HEK293 (cell line): ENCODE measurements at regions not wholly inside any gene's neighbourhood (a gene's known extent, or its start where the extent isn't known, plus 50 kb on each side); places are given as distances from the start of the nearest gene placed in this dataset.

Experiments used
- CTCF ChIA-PET: fragments of 350-600 bp; formaldehyde crosslinking; extraction: SDS; loops from one replicate; lab custom pipeline; 2021; ENCODE audit warnings: antibody characterized with exemption; lab: Yijun Ruan, JAX
- POLR2A ChIA-PET: fragments of 300-600 bp; formaldehyde crosslinking; extraction: SDS; loops from one replicate; lab custom pipeline; 2020; ENCODE audit warnings: antibody characterized with exemption, inconsistent platforms; lab: Yijun Ruan, JAX
- H3K27ac ChIP-seq: fragments of 200-500 bp; sonication (Bioruptor generic); 2 replicates; pipeline ENCODE4 v1.5.1; 2014; ENCODE audit warnings: low read depth, low read length, control low read depth, inconsistent platforms; ENCODE audit errors: extremely low read depth
- H3K36me3 ChIP-seq, 2 experiments: fragments of 200-500 bp in 1 of 2; sonication (Bioruptor generic) in 1 of 2; 1 replicate in 1 of 2; 2 replicates in 1 of 2; pipeline ENCODE4 v1.5.1; 2014 to 2017; ENCODE audit warnings: inconsistent platforms in 2 of 2, low read length in 2 of 2; ENCODE audit not compliant: control insufficient read depth in 2 of 2, insufficient read depth in 1 of 2
- H3K4me1 ChIP-seq: fragments of 200-500 bp; sonication (Bioruptor generic); 2 replicates; pipeline ENCODE4 v1.5.1; 2014; ENCODE audit warnings: mild to moderate bottlenecking, low read length, inconsistent platforms; ENCODE audit not compliant: control insufficient read depth, insufficient read depth
- H3K4me3 ChIP-seq: 2 replicates; pipeline ENCODE4 v1.5.1; 2011; ENCODE audit warnings: low read depth, mild to moderate bottlenecking, control low read depth, low read length, moderate library complexity
- H3K9me3 ChIP-seq: fragments of 200-500 bp; sonication (Bioruptor generic); 2 replicates; pipeline ENCODE4 v1.5.1; 2014; ENCODE audit warnings: low read depth, low read length, inconsistent platforms; ENCODE audit not compliant: control insufficient read depth, insufficient read depth
- HOXA7 ChIP-seq: sonication (generic); formaldehyde crosslinking; IDR thresholded peaks from 2 replicates; pipeline ENCODE4 v1.8.1; 2022; ENCODE audit warnings: missing genetic modification reagents, borderline replicate concordance
- KLF7 ChIP-seq: fragments of 450-650 bp; formaldehyde crosslinking; IDR thresholded peaks from 2 replicates; pipeline ENCODE4 v1.5.1; 2016; ENCODE audit warnings: missing biosample characterization, missing genetic modification characterization, borderline replicate concordance
- PRDM6 ChIP-seq: fragments of 450-650 bp; formaldehyde crosslinking; IDR thresholded peaks from 2 replicates; pipeline ENCODE4 v1.5.1; 2017; ENCODE audit warnings: missing biosample characterization, missing genetic modification characterization
- REPIN1 ChIP-seq: fragments of 450-650 bp; formaldehyde crosslinking; IDR thresholded peaks from 2 replicates; pipeline ENCODE4 v1.5.1; 2017; ENCODE audit warnings: missing biosample characterization, missing genetic modification characterization, low read depth
- SP7 ChIP-seq: fragments of 450-650 bp; formaldehyde crosslinking; IDR thresholded peaks from 2 replicates; pipeline ENCODE4 v1.5.1; 2016; ENCODE audit warnings: missing biosample characterization, missing genetic modification characterization
- TCF7L2 ChIP-seq: IDR thresholded peaks from 2 replicates; pipeline ENCODE4 v1.6.1; 2011; ENCODE audit warnings: low read depth, mild to moderate bottlenecking, inconsistent platforms, low read length, moderate library complexity, borderline replicate concordance
- TRIM28 ChIP-seq: IDR thresholded peaks from 2 replicates; pipeline ENCODE4 v1.6.1; 2011; ENCODE audit warnings: low read length, control low read depth, borderline replicate concordance
- ZNF114 ChIP-seq: fragments of 450-650 bp; formaldehyde crosslinking; IDR thresholded peaks from 2 replicates; pipeline ENCODE4 v1.5.0; 2017; ENCODE audit warnings: missing biosample characterization, missing genetic modification characterization
- ZNF146 ChIP-seq: fragments of 450-650 bp; formaldehyde crosslinking; IDR thresholded peaks from 2 replicates; pipeline ENCODE4 v1.5.1; 2016; ENCODE audit warnings: missing biosample characterization, missing genetic modification characterization
- ZNF184 ChIP-seq: fragments of 450-650 bp; IDR thresholded peaks from 2 replicates; pipeline ENCODE4 v1.5.1; 2018; ENCODE audit warnings: missing biosample characterization, mild to moderate bottlenecking, missing genetic modification characterization
- ZNF24 ChIP-seq: fragments of 450-650 bp; formaldehyde crosslinking; IDR thresholded peaks from 2 replicates; pipeline ENCODE4 v1.5.1; 2016; ENCODE audit warnings: missing biosample characterization, missing genetic modification characterization
- ZNF26 ChIP-seq: fragments of 450-650 bp; formaldehyde crosslinking; IDR thresholded peaks from 2 replicates; pipeline ENCODE4 v1.5.1; 2016; ENCODE audit warnings: missing biosample characterization, missing genetic modification characterization
- ZNF274 ChIP-seq, 2 experiments: fragments of 200-500 bp in 1 of 2; fragments of 450-650 bp in 1 of 2; sonication (Bioruptor generic) in 1 of 2; formaldehyde crosslinking in 1 of 2; IDR thresholded peaks; 2 replicates each; pipeline versions ENCODE4 v1.5.1 to v1.6.1; 2014 to 2016; ENCODE audit warnings: borderline replicate concordance in 1 of 2, inconsistent platforms in 1 of 2, low read length in 1 of 2, missing biosample characterization in 1 of 2, missing genetic modification characterization in 1 of 2
- ZNF302 ChIP-seq: fragments of 450-650 bp; formaldehyde crosslinking; IDR thresholded peaks from 2 replicates; pipeline ENCODE4 v1.5.1; 2016; ENCODE audit warnings: missing biosample characterization, missing genetic modification characterization, low read depth
- ZNF404 ChIP-seq: fragments of 450-650 bp; formaldehyde crosslinking; IDR thresholded peaks from 2 replicates; pipeline ENCODE4 v1.5.1; 2017; ENCODE audit warnings: missing biosample characterization, missing genetic modification characterization
- ZNF549 ChIP-seq: fragments of 450-650 bp; IDR thresholded peaks from 2 replicates; pipeline ENCODE4 v1.5.1; 2018; ENCODE audit warnings: missing biosample characterization, missing genetic modification characterization, mild to moderate bottlenecking, inconsistent platforms, moderate library complexity
- ZNF768 ChIP-seq: fragments of 450-650 bp; formaldehyde crosslinking; IDR thresholded peaks from 2 replicates; pipeline ENCODE4 v1.5.1; 2018; ENCODE audit warnings: missing biosample characterization, mild to moderate bottlenecking, missing genetic modification characterization
- ZXDB ChIP-seq: fragments of 450-650 bp; formaldehyde crosslinking; IDR thresholded peaks from 2 replicates; pipeline ENCODE4 v1.5.1; 2016; ENCODE audit warnings: missing biosample characterization, missing genetic modification characterization
- TF ChIP-seq, protein P1 (sequence below): fragments of 450-650 bp; formaldehyde crosslinking; IDR thresholded peaks from 2 replicates; pipeline ENCODE4 v1.5.1; 2016; ENCODE audit warnings: missing biosample characterization, missing genetic modification characterization
- TF ChIP-seq, protein P2 (sequence below): fragments of 450-650 bp; formaldehyde crosslinking; IDR thresholded peaks from 2 replicates; pipeline ENCODE4 v1.5.1; 2016; ENCODE audit warnings: missing biosample characterization, missing genetic modification characterization
- TF ChIP-seq, protein P3 (sequence below): fragments of 450-650 bp; formaldehyde crosslinking; IDR thresholded peaks from 2 replicates; pipeline ENCODE4 v1.5.1; 2017; ENCODE audit warnings: missing biosample characterization, mild to moderate bottlenecking, missing genetic modification characterization, moderate library complexity
- TF ChIP-seq, protein P4 (sequence below): fragments of 450-650 bp; formaldehyde crosslinking; IDR thresholded peaks from 2 replicates; pipeline ENCODE4 v1.5.1; 2016; ENCODE audit warnings: missing biosample characterization, missing genetic modification characterization

DNA sequence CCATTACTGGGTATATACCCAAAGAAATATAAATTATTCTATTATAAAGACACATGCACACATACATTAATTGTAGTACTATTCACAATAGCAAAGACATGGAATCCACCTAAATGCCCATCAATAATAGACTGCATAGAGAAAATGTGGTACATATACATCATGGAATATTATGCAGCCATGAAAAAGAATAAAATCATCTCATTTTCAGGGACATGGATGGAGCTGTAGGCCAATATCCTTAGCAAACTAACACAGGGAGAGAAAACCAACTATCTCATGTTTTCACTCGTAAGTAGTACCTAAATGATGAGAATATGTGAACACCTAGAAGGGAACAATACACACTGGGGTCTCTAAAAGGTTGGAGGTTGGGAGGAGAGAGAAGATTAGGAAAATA, 86.0 kb upstream of the GALNTL6 start:
- TF ChIP-seq ZNF146 (tag by site-specific recombination) = peak; percentile 35; the same call in 1 of the 2 replicates
- TF ChIP-seq, protein P1, sequence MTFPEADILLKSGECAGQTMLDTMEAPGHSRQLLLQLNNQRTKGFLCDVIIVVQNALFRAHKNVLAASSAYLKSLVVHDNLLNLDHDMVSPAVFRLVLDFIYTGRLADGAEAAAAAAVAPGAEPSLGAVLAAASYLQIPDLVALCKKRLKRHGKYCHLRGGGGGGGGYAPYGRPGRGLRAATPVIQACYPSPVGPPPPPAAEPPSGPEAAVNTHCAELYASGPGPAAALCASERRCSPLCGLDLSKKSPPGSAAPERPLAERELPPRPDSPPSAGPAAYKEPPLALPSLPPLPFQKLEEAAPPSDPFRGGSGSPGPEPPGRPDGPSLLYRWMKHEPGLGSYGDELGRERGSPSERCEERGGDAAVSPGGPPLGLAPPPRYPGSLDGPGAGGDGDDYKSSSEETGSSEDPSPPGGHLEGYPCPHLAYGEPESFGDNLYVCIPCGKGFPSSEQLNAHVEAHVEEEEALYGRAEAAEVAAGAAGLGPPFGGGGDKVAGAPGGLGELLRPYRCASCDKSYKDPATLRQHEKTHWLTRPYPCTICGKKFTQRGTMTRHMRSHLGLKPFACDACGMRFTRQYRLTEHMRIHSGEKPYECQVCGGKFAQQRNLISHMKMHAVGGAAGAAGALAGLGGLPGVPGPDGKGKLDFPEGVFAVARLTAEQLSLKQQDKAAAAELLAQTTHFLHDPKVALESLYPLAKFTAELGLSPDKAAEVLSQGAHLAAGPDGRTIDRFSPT = no peak
- TF ChIP-seq ZNF184 (tag by site-specific recombination) = no peak
- no peak overlapping the region for H3K27ac ChIP-seq
- ChIA-PET POLR2A (no interaction called here), CTCF (no interaction called here)
- H3K4me1 ChIP-seq = no peaks in the 10 kb centered on the region
- no peaks in the 10 kb centered on the region for H3K9me3 ChIP-seq
- H3K4me3 ChIP-seq = no peak overlapping the region
- no peaks in the 10 kb centered on the region for H3K36me3 ChIP-seq

DNA sequence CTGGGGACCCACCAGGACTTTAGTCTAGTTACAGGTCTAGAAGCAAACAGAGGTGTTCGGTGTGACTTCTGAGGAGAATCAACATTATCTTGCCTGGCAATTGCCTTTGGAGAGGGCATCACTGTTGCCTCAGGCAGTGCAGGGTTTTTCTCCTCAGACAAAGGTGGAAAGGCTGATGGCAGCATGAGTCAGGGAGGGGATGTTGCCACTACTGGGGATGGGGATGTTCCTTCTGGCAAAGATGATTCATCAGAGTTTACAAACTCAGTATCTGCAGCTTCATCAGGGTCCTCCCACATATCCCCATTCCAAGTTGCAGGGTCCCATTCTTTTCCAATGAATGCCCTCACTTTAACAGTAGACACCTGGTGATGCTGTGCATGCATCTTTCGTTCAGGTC, 91.3 kb upstream of the GALNTL6 start:
- ChIA-PET CTCF (no interaction called here), POLR2A (no interaction called here)
- H3K4me1 ChIP-seq = no peaks in the 10 kb centered on the region
- H3K36me3 ChIP-seq = no peaks in the 10 kb centered on the region
- TF ChIP-seq ZNF302 (tag by site-specific recombination) = no peak
- TF ChIP-seq ZNF768 = no peak
- TF ChIP-seq, protein P2, sequence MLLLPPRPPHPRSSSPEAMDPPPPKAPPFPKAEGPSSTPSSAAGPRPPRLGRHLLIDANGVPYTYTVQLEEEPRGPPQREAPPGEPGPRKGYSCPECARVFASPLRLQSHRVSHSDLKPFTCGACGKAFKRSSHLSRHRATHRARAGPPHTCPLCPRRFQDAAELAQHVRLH = no peak
- no peak for TF ChIP-seq TRIM28
- no peak for TF ChIP-seq SP7
- TF ChIP-seq, protein P3, sequence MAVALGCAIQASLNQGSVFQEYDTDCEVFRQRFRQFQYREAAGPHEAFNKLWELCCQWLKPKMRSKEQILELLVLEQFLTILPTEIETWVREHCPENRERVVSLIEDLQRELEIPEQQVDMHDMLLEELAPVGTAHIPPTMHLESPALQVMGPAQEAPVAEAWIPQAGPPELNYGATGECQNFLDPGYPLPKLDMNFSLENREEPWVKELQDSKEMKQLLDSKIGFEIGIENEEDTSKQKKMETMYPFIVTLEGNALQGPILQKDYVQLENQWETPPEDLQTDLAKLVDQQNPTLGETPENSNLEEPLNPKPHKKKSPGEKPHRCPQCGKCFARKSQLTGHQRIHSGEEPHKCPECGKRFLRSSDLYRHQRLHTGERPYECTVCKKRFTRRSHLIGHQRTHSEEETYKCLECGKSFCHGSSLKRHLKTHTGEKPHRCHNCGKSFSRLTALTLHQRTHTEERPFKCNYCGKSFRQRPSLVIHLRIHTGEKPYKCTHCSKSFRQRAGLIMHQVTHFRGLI = no peak
- no peak for TF ChIP-seq ZXDB (tag by site-specific recombination)
- no peak for TF ChIP-seq ZNF26 (tag by site-specific recombination)
- TF ChIP-seq ZNF114 (tag by site-specific recombination) = no peak
- TF ChIP-seq ZNF24 (tag by site-specific recombination) = no peak
- TF ChIP-seq TCF7L2 = no peak
- no peak for TF ChIP-seq PRDM6 (tag by site-specific recombination)
- TF ChIP-seq ZNF274 (IDR thresholded peaks at IDR 0.05; ENCODE audit: low read length) = no peak
- no peak for TF ChIP-seq ZNF274 (tag by site-specific recombination; IDR thresholded peaks at IDR 0.05; ENCODE audit: borderline replicate concordance)
- TF ChIP-seq ZNF549 (tag by site-specific recombination) = no peak
- TF ChIP-seq KLF7 (tag by site-specific recombination) = no peak
- TF ChIP-seq REPIN1 (tag by site-specific recombination) = no peak
- TF ChIP-seq, protein P4, sequence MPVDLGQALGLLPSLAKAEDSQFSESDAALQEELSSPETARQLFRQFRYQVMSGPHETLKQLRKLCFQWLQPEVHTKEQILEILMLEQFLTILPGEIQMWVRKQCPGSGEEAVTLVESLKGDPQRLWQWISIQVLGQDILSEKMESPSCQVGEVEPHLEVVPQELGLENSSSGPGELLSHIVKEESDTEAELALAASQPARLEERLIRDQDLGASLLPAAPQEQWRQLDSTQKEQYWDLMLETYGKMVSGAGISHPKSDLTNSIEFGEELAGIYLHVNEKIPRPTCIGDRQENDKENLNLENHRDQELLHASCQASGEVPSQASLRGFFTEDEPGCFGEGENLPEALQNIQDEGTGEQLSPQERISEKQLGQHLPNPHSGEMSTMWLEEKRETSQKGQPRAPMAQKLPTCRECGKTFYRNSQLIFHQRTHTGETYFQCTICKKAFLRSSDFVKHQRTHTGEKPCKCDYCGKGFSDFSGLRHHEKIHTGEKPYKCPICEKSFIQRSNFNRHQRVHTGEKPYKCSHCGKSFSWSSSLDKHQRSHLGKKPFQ (tag by site-specific recombination) = no peak
- TF ChIP-seq ZNF404 = no peak
- TF ChIP-seq HOXA7 (CRISPR knock-in tag) = no peak
- H3K27ac ChIP-seq = no peak overlapping the region
- H3K9me3 ChIP-seq = no peaks in the 10 kb centered on the region
- H3K4me3 ChIP-seq = no peak overlapping the region
